T-helper 1 cell treated with Interleukin-12 subunit alpha and Interleukin-12 subunit beta and Interleukin-4 antibody, amounts not matched to agents 30 ng/mL and 1 ng/mL, for 36 hours (primary cell): ENCODE measurements at regions not wholly inside any gene's neighbourhood (a gene's known extent, or its start where the extent isn't known, plus 50 kb on each side); places are given as distances from the start of the nearest gene placed in this dataset.
"Not testable (repeated sequence)": the region's sequence is repeated elsewhere in the genome, so short reads cannot be mapped to it uniquely, and the experiment has no call there.

ENCODE experiments used
- intact Hi-C: fragments of 100-400 bp; cut with micrococcal nuclease; formaldehyde crosslinking; loops from one replicate; pipeline ENCODE4 v1.15.1; 2024

- intact Hi-C loops: loop anchor here (10.0 kb wide), 1 partner anchor 323 kb away; no protein-coding TSS in a partner anchor
Measured at GRCh38 chr9:71282116-71282515, 160.7 kb upstream of the TRPM3 start.

- intact Hi-C loops: no loop called here
Measured at GRCh38 chr9:71279151-71279739, 157.8 kb upstream of the TRPM3 start.

- intact Hi-C loops: no loop called here
Measured at GRCh38 chr9:71273613-71274012, 152.2 kb upstream of the TRPM3 start.

GRCh38 chr9:71271602-71272001 lies 150.2 kb upstream of the TRPM3 start:
- intact Hi-C loops: no loop called here

GRCh38 chr9:71270554-71270953 lies 149.1 kb upstream of the TRPM3 start:
- intact Hi-C loops: no loop called here

GRCh38 chr9:71269859-71270258 lies 148.4 kb upstream of the TRPM3 start:
- intact Hi-C loops: no loop called here

- intact Hi-C loops: no loop called here
Measured at GRCh38 chr9:71268871-71269635, 147.6 kb upstream of the TRPM3 start.

GRCh38 chr9:71263451-71263850 lies 142.0 kb upstream of the TRPM3 start:
- intact Hi-C loops: no loop called here

- intact Hi-C loops: not testable (repeated sequence)
Measured at GRCh38 chr9:71260419-71260818, 139.0 kb upstream of the TRPM3 start.

- intact Hi-C loops: no loop called here
Measured at GRCh38 chr9:71254592-71255277, 133.3 kb upstream of the TRPM3 start.

- intact Hi-C loops: no loop called here
Measured at GRCh38 chr9:71253011-71253410, 131.6 kb upstream of the TRPM3 start.

GRCh38 chr9:71250581-71250980 lies 129.2 kb upstream of the TRPM3 start:
- intact Hi-C loops: no loop called here

- intact Hi-C loops: loop anchor here (1.0 kb wide), 1 partner anchor 325 kb away; no protein-coding TSS in a partner anchor
Measured at GRCh38 chr9:71249729-71250317, 128.4 kb upstream of the TRPM3 start.

GRCh38 chr9:71245651-71246050 lies 124.2 kb upstream of the TRPM3 start:
- intact Hi-C loops: no loop called here

GRCh38 chr9:71243951-71244350 lies 122.5 kb upstream of the TRPM3 start:
- intact Hi-C loops: no loop called here

GRCh38 chr9:71242081-71242480 lies 120.7 kb upstream of the TRPM3 start:
- intact Hi-C loops: no loop called here

GRCh38 chr9:71237051-71237450 lies 115.6 kb upstream of the TRPM3 start:
- intact Hi-C loops: no loop called here

- intact Hi-C loops: no loop called here
Measured at GRCh38 chr9:71233646-71234045, 112.2 kb upstream of the TRPM3 start.

GRCh38 chr9:71223953-71224538 lies 102.6 kb upstream of the TRPM3 start:
- intact Hi-C loops: no loop called here

- intact Hi-C loops: no loop called here
Measured at GRCh38 chr9:71218774-71219173, 97.4 kb upstream of the TRPM3 start.

- intact Hi-C loops: no loop called here
Measured at GRCh38 chr9:71213633-71214032, 92.2 kb upstream of the TRPM3 start.

GRCh38 chr9:71210326-71210725 lies 88.9 kb upstream of the TRPM3 start:
- intact Hi-C loops: no loop called here
